ENCODE measurements at regions not wholly inside any gene's neighbourhood (a gene's known extent, or its start where the extent isn't known, plus 50 kb on each side); places are given as distances from the start of the nearest gene placed in this dataset.
"Not testable (repeated sequence)": the region's sequence is repeated elsewhere in the genome, so short reads cannot be mapped to it uniquely, and the experiment has no call there.

- Histone ChIP-seq H3K27ac (ENCODE audit: low read depth, low read length) (no peak overlapping the region), H3K27me3 (ENCODE audit: control insufficient read depth, insufficient read depth, low read length) (no peaks in the 10 kb centered on the region), H3K9me3 (ENCODE audit: control insufficient read depth, insufficient read depth, low read length) (peaks cover 10% of the 10 kb centered on the region), H3K4me3 (ENCODE audit: low read depth, low read length) (no peak overlapping the region)
- TF ChIP-seq CTCF (IDR thresholded peaks at IDR 0.05; ENCODE audit: low read depth, low read length), result no peak
- DNase-seq (ENCODE audit: low read depth, low spot score), result no peak
- CTCF ChIA-PET, result no interaction called here
- POLR2A ChIA-PET, result no interaction called here
Observed at GRCh38 chr6:73927421-73927820, 231.4 kb downstream of the CD109 start.

GRCh38 chr6:73925703-73926102 lies 229.7 kb downstream of the CD109 start:
- POLR2A ChIA-PET; H3K4me3 ChIP-seq (ENCODE audit: low read depth, low read length); H3K27me3 ChIP-seq (ENCODE audit: control insufficient read depth, insufficient read depth, low read length); DNase-seq (ENCODE audit: low read depth, low spot score); CTCF ChIA-PET; H3K27ac ChIP-seq (ENCODE audit: low read depth, low read length): not testable (repeated sequence)
- peaks cover 10% of the 10 kb centered on the region for H3K9me3 ChIP-seq (ENCODE audit: control insufficient read depth, insufficient read depth, low read length)

- Histone ChIP-seq H3K27me3 (ENCODE audit: control insufficient read depth, insufficient read depth, low read length) (no peaks in the 10 kb centered on the region), H3K9me3 (ENCODE audit: control insufficient read depth, insufficient read depth, low read length) (peaks cover 6% of the 10 kb centered on the region), H3K4me3 (ENCODE audit: low read depth, low read length) (no peak overlapping the region), H3K27ac (ENCODE audit: low read depth, low read length) (no peak overlapping the region)
- TF ChIP-seq CTCF (IDR thresholded peaks at IDR 0.05; ENCODE audit: low read depth, low read length), result no peak
- CTCF ChIA-PET, result interaction anchor here (0.8 kb wide), 1 partner anchor 1285 kb away, joined by 3 read pairs; no protein-coding TSS in a partner anchor
- POLR2A ChIA-PET, result no interaction called here
- no peak for DNase-seq (ENCODE audit: low read depth, low spot score)
Observed at GRCh38 chr6:73923905-73924485, 228.0 kb downstream of the CD109 start.

- no peak overlapping the region for H3K4me3 ChIP-seq (ENCODE audit: low read depth, low read length)
- CTCF ChIA-PET, result no interaction called here
- peaks cover 11% of the 10 kb centered on the region for H3K9me3 ChIP-seq (ENCODE audit: control insufficient read depth, insufficient read depth, low read length)
- no peaks in the 10 kb centered on the region for H3K27me3 ChIP-seq (ENCODE audit: control insufficient read depth, insufficient read depth, low read length)
- H3K27ac ChIP-seq (ENCODE audit: low read depth, low read length), result no peak overlapping the region
- no peak for TF ChIP-seq CTCF (IDR thresholded peaks at IDR 0.05; ENCODE audit: low read depth, low read length)
- POLR2A ChIA-PET, result no interaction called here
- no peak for DNase-seq (ENCODE audit: low read depth, low spot score)
Observed at GRCh38 chr6:73903155-73903554, 207.2 kb downstream of the CD109 start.

- Histone ChIP-seq H3K4me3 (ENCODE audit: low read depth, low read length) (no peak overlapping the region), H3K27ac (ENCODE audit: low read depth, low read length) (no peak overlapping the region), H3K9me3 (ENCODE audit: control insufficient read depth, insufficient read depth, low read length) (peaks cover 11% of the 10 kb centered on the region), H3K27me3 (ENCODE audit: control insufficient read depth, insufficient read depth, low read length) (no peaks in the 10 kb centered on the region)
- POLR2A ChIA-PET, result no interaction called here
- no peak for TF ChIP-seq CTCF (IDR thresholded peaks at IDR 0.05; ENCODE audit: low read depth, low read length)
- no peak for DNase-seq (ENCODE audit: low read depth, low spot score)
- CTCF ChIA-PET, result no interaction called here
Observed at GRCh38 chr6:73901986-73902385, 206.0 kb downstream of the CD109 start.

- no peak overlapping the region for H3K27ac ChIP-seq (ENCODE audit: low read depth, low read length)
- DNase-seq (ENCODE audit: low read depth, low spot score), result no peak
- no peak overlapping the region for H3K4me3 ChIP-seq (ENCODE audit: low read depth, low read length)
- ChIA-PET CTCF (no interaction called here), POLR2A (no interaction called here)
- TF ChIP-seq CTCF (IDR thresholded peaks at IDR 0.05; ENCODE audit: low read depth, low read length), result no peak
- H3K27me3 ChIP-seq (ENCODE audit: control insufficient read depth, insufficient read depth, low read length), result no peaks in the 10 kb centered on the region
- peaks cover 11% of the 10 kb centered on the region for H3K9me3 ChIP-seq (ENCODE audit: control insufficient read depth, insufficient read depth, low read length)
Observed at GRCh38 chr6:73901311-73901710, 205.3 kb downstream of the CD109 start.

Data from AG04450 (cell line).